Daoy (cell line): ENCODE measurements at regions not wholly inside any gene's neighbourhood (a gene's known extent, or its start where the extent isn't known, plus 50 kb on each side); places are given as distances from the start of the nearest gene placed in this dataset.
"Not testable (repeated sequence)": the region's sequence is repeated elsewhere in the genome, so short reads cannot be mapped to it uniquely, and the experiment has no call there.

Experiments
- DNase-seq: peaks from one replicate; pipeline ENCODE4 v3.0.0-alpha.2; 2015; ENCODE audit warnings: low read depth

- DNase-seq: no peak
Measured at GRCh38 chr2:63695583-63695982, 106.8 kb downstream of the MDH1 start.

GRCh38 chr2:63696496-63696895 is 107.7 kb downstream of the MDH1 start:
- no peak for DNase-seq

- no peak for DNase-seq
Measured at GRCh38 chr2:63697160-63697559, 108.4 kb downstream of the MDH1 start.

- DNase-seq: peak; percentile 83
Measured at GRCh38 chr2:63698786-63699548, 110.2 kb downstream of the MDH1 start.

- DNase-seq: peak; percentile 28
Measured at GRCh38 chr2:63699549-63699839, 110.7 kb downstream of the MDH1 start.

- no peak for DNase-seq
Measured at GRCh38 chr2:63700271-63700670, 111.5 kb downstream of the MDH1 start.

- DNase-seq: no peak
Measured at GRCh38 chr2:63701406-63701805, 112.6 kb downstream of the MDH1 start.

- not testable (repeated sequence) for DNase-seq
Measured at GRCh38 chr2:63706084-63706483, 117.3 kb downstream of the MDH1 start.

GRCh38 chr2:63710732-63711131 is 122.0 kb downstream of the MDH1 start:
- DNase-seq: no peak

GRCh38 chr2:63712748-63713147 is 124.0 kb downstream of the MDH1 start:
- no peak for DNase-seq

- no peak for DNase-seq
Measured at GRCh38 chr2:63716146-63716545, 125.5 kb upstream of the UGP2 start.

- no peak for DNase-seq
Measured at GRCh38 chr2:63719052-63719451, 122.6 kb upstream of the UGP2 start.

- no peak for DNase-seq
Measured at GRCh38 chr2:63721082-63721424, 120.6 kb upstream of the UGP2 start.

- not testable (repeated sequence) for DNase-seq
Measured at GRCh38 chr2:63722284-63722683, 119.4 kb upstream of the UGP2 start.

GRCh38 chr2:63723709-63724108 is 118.0 kb upstream of the UGP2 start:
- no peak for DNase-seq

- DNase-seq: not testable (repeated sequence)
Measured at GRCh38 chr2:63725212-63725611, 116.5 kb upstream of the UGP2 start.

GRCh38 chr2:63729362-63729761 is 112.3 kb upstream of the UGP2 start:
- no peak for DNase-seq

GRCh38 chr2:63729831-63730230 is 111.9 kb upstream of the UGP2 start:
- DNase-seq: no peak

GRCh38 chr2:63734510-63734909 is 107.2 kb upstream of the UGP2 start:
- DNase-seq: no peak

- DNase-seq: peak; percentile 56
Measured at GRCh38 chr2:63735263-63735662, 106.4 kb upstream of the UGP2 start.

GRCh38 chr2:63735931-63736330 is 105.8 kb upstream of the UGP2 start:
- peak; percentile 8 for DNase-seq

GRCh38 chr2:63736354-63736753 is 105.3 kb upstream of the UGP2 start:
- no peak for DNase-seq

GRCh38 chr2:63737081-63737751 is 104.5 kb upstream of the UGP2 start:
- DNase-seq: no peak

- DNase-seq: no peak
Measured at GRCh38 chr2:63738019-63738418, 103.7 kb upstream of the UGP2 start.
